ENCODE measurements at regions not wholly inside any gene's neighbourhood (a gene's known extent, or its start where the extent isn't known, plus 50 kb on each side); places are given as distances from the start of the nearest gene placed in this dataset.
A peak's percentile ranks its signal among the peaks of the same experiment; 100 is the strongest.

GRCh38 chr3:102148598-102149337 lies 286.0 kb upstream of the ZPLD1 start:
- no peak overlapping the region for H3K27ac ChIP-seq
- TF ChIP-seq CTCF (conservative IDR thresholded peaks at IDR 0.05), result no peak

GRCh38 chr3:102151935-102152334 lies 282.9 kb upstream of the ZPLD1 start:
- TF ChIP-seq CTCF (conservative IDR thresholded peaks at IDR 0.05), result no peak
- no peak overlapping the region for H3K27ac ChIP-seq

- TF ChIP-seq CTCF (conservative IDR thresholded peaks at IDR 0.05), result no peak
- no peak overlapping the region for H3K27ac ChIP-seq
These were observed 278.4 kb upstream of the ZPLD1 start for GRCh38 chr3:102156426-102156825.

- TF ChIP-seq CTCF (conservative IDR thresholded peaks at IDR 0.05), result no peak
- H3K27ac ChIP-seq, result no peak overlapping the region
These were observed 276.6 kb upstream of the ZPLD1 start for GRCh38 chr3:102158080-102158740.

GRCh38 chr3:102159810-102160451 lies 274.9 kb upstream of the ZPLD1 start:
- H3K27ac ChIP-seq, result no peak overlapping the region
- no peak for TF ChIP-seq CTCF (conservative IDR thresholded peaks at IDR 0.05)

- no peak for TF ChIP-seq CTCF (conservative IDR thresholded peaks at IDR 0.05)
- H3K27ac ChIP-seq, result no peak overlapping the region
These were observed 273.3 kb upstream of the ZPLD1 start for GRCh38 chr3:102161384-102162006.

GRCh38 chr3:102162251-102162650 lies 272.6 kb upstream of the ZPLD1 start:
- no peak for TF ChIP-seq CTCF (conservative IDR thresholded peaks at IDR 0.05)
- peak overlapping the region; percentile 37; the same call in 1 of the 2 replicates for H3K27ac ChIP-seq

All from VCaP (cell line).